OCI-LY1 (cell line): ENCODE measurements at regions not wholly inside any gene's neighbourhood (a gene's known extent, or its start where the extent isn't known, plus 50 kb on each side); places are given as distances from the start of the nearest gene placed in this dataset.

Experiments
- CTCF ChIP-seq: fragments of 200-600 bp; sonication (generic), shearing (Covaris generic); IDR thresholded peaks from 2 replicates; pipeline ENCODE4 v1.5.1; 2017; ENCODE audit warnings: mild to moderate bottlenecking, antibody characterized with exemption, low read length, moderate library complexity, mixed read lengths
- EZH2 ChIP-seq: fragments of 200-600 bp; sonication (generic), shearing (Covaris generic); IDR thresholded peaks from 2 replicates; pipeline ENCODE4 v1.8.0; 2017; ENCODE audit warnings: borderline replicate concordance, mixed run types, mild to moderate bottlenecking, antibody characterized with exemption, low read length, moderate library complexity, mixed read lengths

- TF ChIP-seq CTCF: no peak
- no peak for TF ChIP-seq EZH2
Observed at GRCh38 chr10:26939290-26939961, 78.7 kb upstream of the ABI1 start.
